ENCODE measurements at regions not wholly inside any gene's neighbourhood (a gene's known extent, or its start where the extent isn't known, plus 50 kb on each side); places are given as distances from the start of the nearest gene placed in this dataset.

DNA sequence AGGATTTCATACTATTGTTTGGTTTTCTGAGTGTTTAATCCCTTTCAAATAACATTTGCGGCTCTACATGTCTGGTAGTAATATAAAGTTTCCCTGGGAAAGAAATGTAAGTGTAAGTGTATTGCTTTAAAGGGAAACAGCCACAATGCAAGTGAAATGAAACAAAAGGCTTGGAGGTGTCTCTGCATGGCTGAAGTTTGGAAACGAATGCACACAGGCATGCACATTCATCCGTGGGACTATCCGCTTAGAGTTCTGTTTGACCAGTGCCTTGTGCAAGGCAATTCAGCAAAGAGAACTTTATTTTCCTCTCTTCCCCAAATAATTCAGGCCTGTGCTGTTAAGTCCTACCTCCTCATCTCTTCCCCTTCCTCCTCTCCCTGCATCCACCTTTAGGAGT is 56.1 kb upstream of the MRTFB start (continued):
- TF ChIP-seq, protein P1, sequence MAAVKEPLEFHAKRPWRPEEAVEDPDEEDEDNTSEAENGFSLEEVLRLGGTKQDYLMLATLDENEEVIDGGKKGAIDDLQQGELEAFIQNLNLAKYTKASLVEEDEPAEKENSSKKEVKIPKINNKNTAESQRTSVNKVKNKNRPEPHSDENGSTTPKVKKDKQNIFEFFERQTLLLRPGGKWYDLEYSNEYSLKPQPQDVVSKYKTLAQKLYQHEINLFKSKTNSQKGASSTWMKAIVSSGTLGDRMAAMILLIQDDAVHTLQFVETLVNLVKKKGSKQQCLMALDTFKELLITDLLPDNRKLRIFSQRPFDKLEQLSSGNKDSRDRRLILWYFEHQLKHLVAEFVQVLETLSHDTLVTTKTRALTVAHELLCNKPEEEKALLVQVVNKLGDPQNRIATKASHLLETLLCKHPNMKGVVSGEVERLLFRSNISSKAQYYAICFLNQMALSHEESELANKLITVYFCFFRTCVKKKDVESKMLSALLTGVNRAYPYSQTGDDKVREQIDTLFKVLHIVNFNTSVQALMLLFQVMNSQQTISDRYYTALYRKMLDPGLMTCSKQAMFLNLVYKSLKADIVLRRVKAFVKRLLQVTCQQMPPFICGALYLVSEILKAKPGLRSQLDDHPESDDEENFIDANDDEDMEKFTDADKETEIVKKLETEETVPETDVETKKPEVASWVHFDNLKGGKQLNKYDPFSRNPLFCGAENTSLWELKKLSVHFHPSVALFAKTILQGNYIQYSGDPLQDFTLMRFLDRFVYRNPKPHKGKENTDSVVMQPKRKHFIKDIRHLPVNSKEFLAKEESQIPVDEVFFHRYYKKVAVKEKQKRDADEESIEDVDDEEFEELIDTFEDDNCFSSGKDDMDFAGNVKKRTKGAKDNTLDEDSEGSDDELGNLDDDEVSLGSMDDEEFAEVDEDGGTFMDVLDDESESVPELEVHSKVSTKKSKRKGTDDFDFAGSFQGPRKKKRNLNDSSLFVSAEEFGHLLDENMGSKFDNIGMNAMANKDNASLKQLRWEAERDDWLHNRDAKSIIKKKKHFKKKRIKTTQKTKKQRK (IDR thresholded peaks at IDR 0.05; ENCODE audit: low read length): no peak
- TF ChIP-seq HNRNPK (IDR thresholded peaks at IDR 0.05; ENCODE audit: low read depth, low read length, poor library complexity, severe bottlenecking): peak; percentile 36

DNA sequence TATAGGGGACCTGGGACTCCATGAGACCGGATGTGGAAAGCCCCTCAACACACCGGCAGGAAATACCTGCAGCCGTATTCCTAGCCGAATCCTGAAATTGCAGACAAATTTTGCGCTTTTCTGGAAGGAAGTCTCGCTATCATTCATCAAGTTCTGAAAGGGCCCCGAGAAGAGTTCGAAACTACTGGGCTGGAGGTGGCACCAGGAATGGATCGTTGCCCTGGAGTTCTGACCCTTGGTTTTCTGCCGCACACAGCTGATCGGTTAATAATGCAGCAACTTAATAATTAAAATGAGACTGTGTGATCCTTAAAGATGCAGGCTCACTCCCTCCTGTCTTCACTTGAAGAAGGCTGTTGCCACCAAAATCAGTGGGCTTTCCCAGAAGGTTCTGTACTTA is 55.7 kb upstream of the MRTFB start:
- BruUV-seq (replicated peaks): no TSS peak
- intact Hi-C loops (cut with micrococcal nuclease; ENCODE audit: unreplicated experiment) (no loop called here), in situ Hi-C loops (cut with HindIII; ENCODE audit: extremely low pct_ligation_motif_present, low pct_unique_long_range_greater_than_20kb) (no loop called here)
- Histone ChIP-seq H3K4me1 (ENCODE audit: insufficient read depth, low read length) (peaks cover 51% of the 10 kb centered on the region), H3K27ac (ENCODE audit: extremely low read length, insufficient read depth, low read length) (no peak overlapping the region), H3K9me3 (ENCODE audit: low read length) (no peaks in the 10 kb centered on the region), H3K4me3 (replicated peaks in 1 of 3; ENCODE audit: insufficient read depth in 1 of 3, low read depth in 2 of 3, low read length in 3 of 3) (no peak overlapping the region), H3K79me2 (ENCODE audit: insufficient read depth, low read length) (no peaks in the 10 kb centered on the region), H3K9ac (ENCODE audit: insufficient read depth, low read depth, low read length) (no peak overlapping the region), H2AFZ (ENCODE audit: low read length) (no peak overlapping the region), H3K4me2 (ENCODE audit: low read depth, low read length) (peak overlapping the region; percentile 18), H4K20me1 (ENCODE audit: insufficient read depth, low read length) (no peaks in the 10 kb centered on the region), H3K27me3 (ENCODE audit: control insufficient read depth in 1 of 2, insufficient read depth in 2 of 2, low read length in 2 of 2) (0 out of 5 replicates have a peak, but pooled peaks cover 0 to 4% of the 10 kb centered on the region in 2 experiments), H3K36me3 (replicated peaks in 1 of 2; ENCODE audit: control insufficient read depth in 1 of 2, insufficient read depth in 2 of 2, low read length in 2 of 2) (no peaks in the 10 kb centered on the region)
- no peak for DNase-seq (ENCODE audit: low spot score)
- POLR2A ChIA-PET: no interaction called here
- WGBS (ENCODE audit: low lambda C conversion rate): 65% methylated on average over 11 of the region's 11 CpGs
- no peak for FAIRE-seq
- ATAC-seq: no peak
- CTCF ChIA-PET (ENCODE audit: low intra/inter-chr PET ratio, low total read pairs): no interaction called here
- TF ChIP-seq, protein P2, sequence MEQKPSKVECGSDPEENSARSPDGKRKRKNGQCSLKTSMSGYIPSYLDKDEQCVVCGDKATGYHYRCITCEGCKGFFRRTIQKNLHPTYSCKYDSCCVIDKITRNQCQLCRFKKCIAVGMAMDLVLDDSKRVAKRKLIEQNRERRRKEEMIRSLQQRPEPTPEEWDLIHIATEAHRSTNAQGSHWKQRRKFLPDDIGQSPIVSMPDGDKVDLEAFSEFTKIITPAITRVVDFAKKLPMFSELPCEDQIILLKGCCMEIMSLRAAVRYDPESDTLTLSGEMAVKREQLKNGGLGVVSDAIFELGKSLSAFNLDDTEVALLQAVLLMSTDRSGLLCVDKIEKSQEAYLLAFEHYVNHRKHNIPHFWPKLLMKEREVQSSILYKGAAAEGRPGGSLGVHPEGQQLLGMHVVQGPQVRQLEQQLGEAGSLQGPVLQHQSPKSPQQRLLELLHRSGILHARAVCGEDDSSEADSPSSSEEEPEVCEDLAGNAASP (CRISPR knock-in tag; IDR thresholded peaks at IDR 0.05; ENCODE audit: borderline replicate concordance): no peak
- no peak for TF ChIP-seq ZC3H13 (CRISPR knock-in tag; IDR thresholded peaks at IDR 0.05)
- no peak for TF ChIP-seq PCBP1 (IDR thresholded peaks at IDR 0.05; ENCODE audit: borderline replicate concordance, low read depth, low read length)
- TF ChIP-seq NR2C2 (CRISPR knock-in tag; IDR thresholded peaks at IDR 0.05; ENCODE audit: borderline replicate concordance): no peak
- no peak for TF ChIP-seq RXRB (CRISPR knock-in tag; IDR thresholded peaks at IDR 0.05; ENCODE audit: borderline replicate concordance)
- TF ChIP-seq, protein P3, sequence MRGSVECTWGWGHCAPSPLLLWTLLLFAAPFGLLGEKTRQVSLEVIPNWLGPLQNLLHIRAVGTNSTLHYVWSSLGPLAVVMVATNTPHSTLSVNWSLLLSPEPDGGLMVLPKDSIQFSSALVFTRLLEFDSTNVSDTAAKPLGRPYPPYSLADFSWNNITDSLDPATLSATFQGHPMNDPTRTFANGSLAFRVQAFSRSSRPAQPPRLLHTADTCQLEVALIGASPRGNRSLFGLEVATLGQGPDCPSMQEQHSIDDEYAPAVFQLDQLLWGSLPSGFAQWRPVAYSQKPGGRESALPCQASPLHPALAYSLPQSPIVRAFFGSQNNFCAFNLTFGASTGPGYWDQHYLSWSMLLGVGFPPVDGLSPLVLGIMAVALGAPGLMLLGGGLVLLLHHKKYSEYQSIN (CRISPR knock-in tag; IDR thresholded peaks at IDR 0.05; ENCODE audit: borderline replicate concordance): no peak
- TF ChIP-seq ZFP36L2 (CRISPR knock-in tag; IDR thresholded peaks at IDR 0.05): no peak
- no peak for TF ChIP-seq MTF2 (CRISPR knock-in tag; IDR thresholded peaks at IDR 0.05; ENCODE audit: borderline replicate concordance)
- TF ChIP-seq SP5 (CRISPR knock-in tag; IDR thresholded peaks at IDR 0.05; ENCODE audit: borderline replicate concordance, low read depth): no peak
- no peak for TF ChIP-seq KDM5A (IDR thresholded peaks at IDR 0.05; ENCODE audit: borderline replicate concordance, low read length)
- TF ChIP-seq, protein P4, sequence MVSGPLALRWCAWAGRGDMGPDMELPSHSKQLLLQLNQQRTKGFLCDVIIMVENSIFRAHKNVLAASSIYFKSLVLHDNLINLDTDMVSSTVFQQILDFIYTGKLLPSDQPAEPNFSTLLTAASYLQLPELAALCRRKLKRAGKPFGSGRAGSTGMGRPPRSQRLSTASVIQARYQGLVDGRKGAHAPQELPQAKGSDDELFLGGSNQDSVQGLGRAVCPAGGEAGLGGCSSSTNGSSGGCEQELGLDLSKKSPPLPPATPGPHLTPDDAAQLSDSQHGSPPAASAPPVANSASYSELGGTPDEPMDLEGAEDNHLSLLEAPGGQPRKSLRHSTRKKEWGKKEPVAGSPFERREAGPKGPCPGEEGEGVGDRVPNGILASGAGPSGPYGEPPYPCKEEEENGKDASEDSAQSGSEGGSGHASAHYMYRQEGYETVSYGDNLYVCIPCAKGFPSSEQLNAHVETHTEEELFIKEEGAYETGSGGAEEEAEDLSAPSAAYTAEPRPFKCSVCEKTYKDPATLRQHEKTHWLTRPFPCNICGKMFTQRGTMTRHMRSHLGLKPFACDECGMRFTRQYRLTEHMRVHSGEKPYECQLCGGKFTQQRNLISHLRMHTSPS (CRISPR knock-in tag; IDR thresholded peaks at IDR 0.05; ENCODE audit: low read depth): no peak
- 0 out of 2 replicates have a peak, but pooled peaks have one; percentile 22 for TF ChIP-seq ZNF501 (CRISPR knock-in tag; IDR thresholded peaks at IDR 0.05)
